ENCODE measurements at regions not wholly inside any gene's neighbourhood (a gene's known extent, or its start where the extent isn't known, plus 50 kb on each side); places are given as distances from the start of the nearest gene placed in this dataset.

GRCh38 chr3:30492322-30493192, 113.8 kb upstream of the TGFBR2 start:
- Histone ChIP-seq H3K27ac (ENCODE audit: low read depth, low read length) (no peak overlapping the region), H3K27me3 (ENCODE audit: control insufficient read depth, insufficient read depth, low read length, poor library complexity, severe bottlenecking) (no peaks in the 10 kb centered on the region), H3K9me3 (ENCODE audit: control insufficient read depth, low read length) (no peaks in the 10 kb centered on the region), H3K4me1 (ENCODE audit: control insufficient read depth, insufficient read depth, low read length) (no peaks in the 10 kb centered on the region), H3K36me3 (ENCODE audit: control insufficient read depth, insufficient read depth, low read length) (no peaks in the 10 kb centered on the region), H3K9ac (ENCODE audit: extremely low read depth, low read length, poor library complexity, severe bottlenecking) (no peak overlapping the region), H3K4me3 (ENCODE audit: low read length) (no peak overlapping the region)
- Mint-ChIP-seq H3K27ac (no peak overlapping the region), H3K27me3 (ENCODE audit: insufficient read depth) (no peaks in the 10 kb centered on the region), H3K4me1 (peaks cover 2% of the 10 kb centered on the region), H3K4me3 (no peak overlapping the region), H3K36me3 (ENCODE audit: low read depth) (no peaks in the 10 kb centered on the region), H3K9me3 (no peaks in the 10 kb centered on the region)
- 92% methylated on average over 6 of the region's 6 CpGs; no CpG with 5 or more reads in 1 of the 2 experiments for WGBS, 2 experiments (ENCODE audit: insufficient coverage in 1 of 2, insufficient read length in 1 of 2)
- no peak for TF ChIP-seq CTCF (conservative IDR thresholded peaks at IDR 0.05)
- DNase-seq = no peak

- no peak for DNase-seq
- Mint-ChIP-seq H3K9me3 (no peaks in the 10 kb centered on the region), H3K27me3 (ENCODE audit: insufficient read depth) (no peaks in the 10 kb centered on the region), H3K36me3 (ENCODE audit: low read depth) (no peaks in the 10 kb centered on the region), H3K27ac (no peak overlapping the region), H3K4me3 (no peak overlapping the region), H3K4me1 (peaks cover 2% of the 10 kb centered on the region)
- Histone ChIP-seq H3K4me3 (ENCODE audit: low read length) (no peak overlapping the region), H3K27me3 (ENCODE audit: control insufficient read depth, insufficient read depth, low read length, poor library complexity, severe bottlenecking) (no peaks in the 10 kb centered on the region), H3K36me3 (ENCODE audit: control insufficient read depth, insufficient read depth, low read length) (no peaks in the 10 kb centered on the region), H3K27ac (ENCODE audit: low read depth, low read length) (no peak overlapping the region), H3K9me3 (ENCODE audit: control insufficient read depth, low read length) (no peaks in the 10 kb centered on the region), H3K9ac (ENCODE audit: extremely low read depth, low read length, poor library complexity, severe bottlenecking) (no peak overlapping the region), H3K4me1 (ENCODE audit: control insufficient read depth, insufficient read depth, low read length) (no peaks in the 10 kb centered on the region)
- 83 to 95% methylated on average over 1 to 2 of the region's 2 CpGs for WGBS, 2 experiments (ENCODE audit: insufficient coverage in 1 of 2, insufficient read length in 1 of 2)
- no peak for TF ChIP-seq CTCF (conservative IDR thresholded peaks at IDR 0.05)
These were observed 112.5 kb upstream of the TGFBR2 start for GRCh38 chr3:30493911-30494311.

- no peaks in the 10 kb centered on the region for H3K9me3 ChIP-seq (ENCODE audit: control insufficient read depth, low read length)
- no peak overlapping the region for H3K9ac ChIP-seq (ENCODE audit: extremely low read depth, low read length, poor library complexity, severe bottlenecking)
- no peak for DNase-seq
- H3K36me3 ChIP-seq (ENCODE audit: control insufficient read depth, insufficient read depth, low read length) = no peaks in the 10 kb centered on the region
- no peak overlapping the region for H3K4me3 ChIP-seq (ENCODE audit: low read length)
- Mint-ChIP-seq H3K9me3 (no peaks in the 10 kb centered on the region), H3K27me3 (ENCODE audit: insufficient read depth) (no peaks in the 10 kb centered on the region), H3K4me3 (no peak overlapping the region), H3K27ac (no peak overlapping the region), H3K4me1 (peaks cover 2% of the 10 kb centered on the region), H3K36me3 (ENCODE audit: low read depth) (no peaks in the 10 kb centered on the region)
- no peaks in the 10 kb centered on the region for H3K4me1 ChIP-seq (ENCODE audit: control insufficient read depth, insufficient read depth, low read length)
- 87 to 90% methylated on average over 2 to 6 of the region's 6 CpGs for WGBS, 2 experiments (ENCODE audit: insufficient coverage in 1 of 2, insufficient read length in 1 of 2)
- no peak overlapping the region for H3K27ac ChIP-seq (ENCODE audit: low read depth, low read length)
- no peaks in the 10 kb centered on the region for H3K27me3 ChIP-seq (ENCODE audit: control insufficient read depth, insufficient read depth, low read length, poor library complexity, severe bottlenecking)
- no peak for TF ChIP-seq CTCF (conservative IDR thresholded peaks at IDR 0.05)
These were observed 111.0 kb upstream of the TGFBR2 start for GRCh38 chr3:30495172-30496065.

Measured in endodermal cell (in vitro differentiated cells).